Lung microvascular endothelial cell (primary cell): ENCODE measurements at regions not wholly inside any gene's neighbourhood (a gene's known extent, or its start where the extent isn't known, plus 50 kb on each side); places are given as distances from the start of the nearest gene placed in this dataset.
A peak's percentile ranks its signal among the peaks of the same experiment; 100 is the strongest.
"Not testable (repeated sequence)": the region's sequence is repeated elsewhere in the genome, so short reads cannot be mapped to it uniquely, and the experiment has no call there.

Experiments
- DNase-seq, 2 donors: peaks; one replicate each; pipeline versions ENCODE4 v3.0.0 to v3.0.0-alpha.2; 2010; ENCODE audit warnings: low read depth in 2 of 2

DNA sequence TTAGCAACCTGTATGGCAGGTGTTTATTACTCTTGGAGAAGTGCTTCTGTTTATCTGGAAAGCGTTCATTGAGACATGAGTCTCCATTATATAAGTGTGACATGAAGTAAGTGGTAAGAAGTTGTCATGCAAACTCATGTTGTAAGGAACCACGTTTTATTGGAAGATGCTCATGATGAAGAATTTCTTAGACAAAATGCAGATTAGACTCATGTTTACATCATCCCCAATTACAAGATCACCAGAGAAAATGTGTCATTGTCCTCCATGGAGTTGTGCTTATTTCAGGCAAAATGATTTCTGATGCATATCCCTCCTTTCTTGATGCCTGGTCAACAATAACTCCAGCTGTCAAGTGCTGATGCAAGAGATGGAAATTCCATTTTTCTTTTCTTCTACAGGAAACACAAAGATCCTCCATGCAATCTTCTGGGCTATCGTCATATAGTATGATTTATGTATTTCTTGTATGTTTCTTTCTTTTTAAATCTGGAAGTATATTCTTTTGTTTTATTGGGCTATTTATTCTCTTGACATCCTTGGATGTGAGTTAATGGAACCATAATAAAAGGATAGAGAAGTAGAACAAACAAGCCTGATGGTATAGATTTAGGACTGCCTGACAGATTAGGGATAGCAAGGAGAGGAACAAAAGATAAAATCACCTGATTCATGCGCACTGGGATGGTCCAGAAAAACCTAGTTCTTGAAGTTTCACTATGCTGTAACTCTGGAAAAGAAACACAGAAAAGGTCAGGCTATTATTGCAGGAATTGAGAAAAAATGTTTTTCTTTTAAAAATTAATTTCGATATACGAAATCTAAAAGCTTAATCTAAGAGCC, 50.7 kb upstream of the DIAPH3 start:
- no peak for DNase-seq

DNA sequence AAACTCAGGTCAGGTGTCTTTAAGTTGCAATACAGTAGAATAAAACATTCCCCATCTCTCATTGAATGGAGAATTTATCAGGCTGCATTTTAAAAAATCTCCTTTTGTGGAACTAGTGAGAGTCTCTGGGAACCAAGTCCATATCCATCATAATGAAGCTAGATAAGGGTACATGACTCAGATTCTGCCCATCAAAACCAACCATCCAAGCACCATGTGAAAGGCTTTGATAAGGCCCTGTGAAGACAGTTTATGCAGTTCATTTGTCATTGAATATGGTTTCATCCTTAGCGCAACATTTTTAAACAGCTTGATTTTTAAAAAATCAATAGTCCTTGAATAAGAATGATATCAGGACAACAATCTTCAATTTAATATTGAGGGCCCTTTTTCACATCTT, 56.3 kb upstream of the DIAPH3 start:
- DNase-seq: no peak

DNA sequence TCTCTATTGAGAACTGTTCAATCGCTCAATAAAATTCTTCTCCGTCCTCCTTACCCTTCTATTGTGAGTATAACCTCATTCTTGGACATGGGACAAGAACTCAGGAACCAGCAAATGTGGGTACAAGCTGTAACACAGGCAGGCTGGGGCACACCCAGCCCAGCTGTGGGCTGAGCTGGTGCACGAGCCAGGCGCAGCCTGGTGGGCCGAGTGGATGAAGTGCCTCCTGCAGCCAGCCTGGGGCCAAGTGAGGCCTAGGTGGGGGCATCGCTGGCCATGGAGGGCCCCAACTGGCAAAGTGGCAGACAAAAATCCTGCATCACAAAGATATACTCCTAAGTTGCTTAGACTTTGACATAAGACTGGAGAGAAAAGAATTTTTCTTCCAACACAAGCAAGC, 57.9 kb upstream of the DIAPH3 start:
- no peak for DNase-seq

DNA sequence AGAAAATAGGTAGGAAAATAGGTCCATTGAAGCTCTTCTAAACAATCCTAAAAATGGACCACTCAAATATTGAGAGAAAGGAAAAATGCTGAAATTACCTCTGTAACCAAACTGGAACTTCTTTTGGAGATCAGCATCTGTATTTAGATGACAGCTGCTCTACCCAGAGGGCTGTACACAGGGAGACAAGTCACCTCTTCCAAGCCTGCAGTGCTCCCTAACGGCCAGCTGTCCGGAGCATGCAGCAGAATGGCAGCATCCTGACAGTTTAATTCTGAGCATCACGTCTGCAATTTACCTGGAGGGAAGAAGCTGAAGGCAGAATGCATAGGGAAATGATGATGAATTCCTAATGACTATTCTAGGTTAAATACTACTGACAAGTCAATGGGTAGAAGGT, 62.8 kb upstream of the DIAPH3 start:
- DNase-seq: peak; percentile 21 to 51

- DNase-seq: no peak
These were observed 63.4 kb upstream of the DIAPH3 start for GRCh38 chr13:60227158-60227557.

GRCh38 chr13:60229708-60230272, 66.1 kb upstream of the DIAPH3 start:
- no peak for DNase-seq

DNA sequence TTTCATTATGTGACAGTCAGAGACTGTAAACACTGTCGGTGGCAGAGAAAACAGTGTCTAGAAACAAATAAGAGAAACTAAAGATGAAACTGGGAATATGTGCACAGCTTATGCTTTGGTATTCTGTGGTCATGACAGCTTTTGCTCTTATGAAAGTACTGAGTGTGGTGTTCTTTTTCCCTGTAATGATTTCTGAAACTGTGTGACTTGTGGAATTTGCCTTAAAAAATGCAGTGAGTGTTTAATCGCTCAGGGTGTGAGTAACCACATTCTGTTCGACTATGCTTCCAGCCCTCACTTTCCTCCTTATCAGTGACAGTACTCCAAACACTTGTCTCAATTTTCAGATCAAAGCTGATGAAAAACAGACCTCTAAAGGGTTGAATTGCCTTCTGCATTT, 66.9 kb upstream of the DIAPH3 start:
- no peak for DNase-seq

DNA sequence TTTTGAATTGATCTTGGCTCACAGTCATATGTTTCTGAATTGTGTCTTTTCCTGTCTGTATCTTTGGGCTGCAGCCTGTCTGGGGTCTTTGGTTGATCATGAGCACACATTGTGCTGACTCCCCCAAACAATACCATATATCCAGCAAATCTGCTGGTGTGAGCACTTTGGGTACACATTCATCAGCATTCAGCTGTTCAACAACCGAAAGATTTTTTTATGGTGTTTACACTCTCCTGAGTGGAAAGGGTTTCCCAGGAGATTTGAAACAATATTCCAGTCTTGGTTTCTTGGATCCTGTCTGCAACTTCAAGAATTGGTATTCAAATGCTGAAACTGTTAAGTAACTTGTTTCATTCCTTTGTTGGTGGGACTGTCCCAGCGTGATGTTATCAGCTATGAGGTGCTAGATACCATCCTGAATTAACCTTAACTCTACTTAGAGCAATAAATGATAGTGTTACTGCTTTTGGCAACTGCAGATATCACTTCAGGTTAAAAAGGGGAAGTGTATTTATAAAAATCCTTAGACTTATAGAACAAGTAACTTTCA, 78.4 kb upstream of the DIAPH3 start:
- no peak for DNase-seq

- DNase-seq: no peak
These were observed 80.7 kb upstream of the DIAPH3 start for GRCh38 chr13:60244381-60244780.

- not testable (repeated sequence) for DNase-seq
These were observed 87.7 kb upstream of the DIAPH3 start for GRCh38 chr13:60251419-60251818.

DNA sequence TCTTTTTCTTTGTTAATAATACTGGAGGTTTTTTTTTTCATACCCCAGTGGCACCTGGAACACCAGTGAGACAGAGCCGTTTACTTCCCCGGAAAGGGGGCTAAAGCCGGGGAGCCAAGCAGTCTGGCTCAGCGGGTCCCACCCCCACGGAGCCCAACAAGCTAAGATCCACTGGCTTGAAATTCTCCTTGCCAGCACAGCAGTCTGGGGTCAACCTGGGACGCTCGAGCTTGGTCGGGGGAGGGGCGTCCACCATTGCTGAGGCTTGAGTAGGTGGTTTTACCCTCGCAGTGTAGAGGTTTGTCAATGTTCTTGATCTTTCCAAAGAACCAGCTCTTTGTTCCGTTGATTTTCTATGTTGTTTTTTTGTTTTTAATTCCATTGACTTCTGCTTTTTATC, 94.6 kb upstream of the DIAPH3 start:
- DNase-seq: no peak

- DNase-seq: no peak
These were observed 96.7 kb upstream of the DIAPH3 start for GRCh38 chr13:60260440-60260839.

DNA sequence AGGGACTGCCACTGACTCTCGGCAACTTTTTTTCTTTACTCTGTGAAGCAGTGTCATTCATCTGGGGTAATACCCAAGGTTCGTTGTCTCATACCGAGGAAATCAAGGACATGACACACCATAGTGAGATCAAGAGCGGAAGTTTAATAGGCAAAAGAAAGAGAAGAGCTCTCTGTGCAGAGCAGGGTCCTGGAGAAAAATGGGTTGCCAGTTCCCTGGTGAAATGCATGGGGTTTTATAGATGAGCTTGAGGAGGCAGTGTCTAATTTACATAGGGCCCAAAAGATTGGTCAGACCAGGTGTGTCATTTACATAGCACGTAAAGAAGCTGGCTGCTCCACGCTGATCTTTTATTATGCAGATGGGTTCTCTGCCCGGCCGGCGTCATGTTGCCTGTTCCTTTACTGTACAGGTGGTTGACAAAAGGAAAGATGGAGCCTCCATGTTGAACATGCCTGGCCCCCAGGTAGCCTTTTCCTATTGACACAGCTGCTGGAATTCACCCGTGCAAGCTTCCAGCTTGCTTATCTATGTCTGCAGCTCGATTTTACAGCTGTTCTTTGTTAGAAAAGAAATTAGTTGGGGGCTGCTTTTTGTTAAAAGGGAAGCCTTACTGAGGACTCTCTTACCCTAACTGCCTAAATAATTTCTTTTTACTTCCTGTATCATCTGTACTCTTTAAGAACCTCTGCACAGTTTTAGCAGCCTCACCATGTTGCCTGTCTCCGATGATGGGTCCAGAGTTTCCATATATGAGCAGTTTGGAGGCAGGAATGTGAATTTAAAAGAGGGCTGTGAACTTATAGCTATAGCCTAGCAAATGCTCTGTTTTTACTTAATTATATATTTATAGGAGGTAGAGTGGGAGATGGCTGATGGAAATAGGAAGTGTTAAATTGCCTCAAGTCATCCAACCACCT, 98.0 kb upstream of the DIAPH3 start:
- no peak for DNase-seq

DNA sequence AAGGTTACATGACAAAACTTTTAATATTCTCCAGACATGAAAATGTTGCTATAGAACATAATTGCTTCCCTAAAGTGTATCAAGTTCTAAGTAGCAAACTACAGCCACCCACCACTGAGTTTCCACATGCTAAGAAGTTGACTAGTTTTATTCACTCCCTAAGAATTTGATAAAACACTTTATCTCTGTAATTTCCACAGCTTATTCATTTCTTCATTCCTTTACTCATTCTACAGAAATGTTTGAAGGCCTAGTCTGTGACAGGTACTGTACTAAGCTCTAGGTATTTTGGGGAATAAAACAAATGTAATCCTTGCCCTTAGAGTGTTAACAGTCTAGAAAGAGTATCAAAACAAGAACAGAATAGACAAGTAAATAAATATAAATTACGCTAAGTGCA, 101.8 kb upstream of the DIAPH3 start:
- DNase-seq: no peak

GRCh38 chr13:60267498-60268202, 103.9 kb upstream of the DIAPH3 start:
- peak in 1 of 2 donors; percentile 2 for DNase-seq

- no peak for DNase-seq
These were observed 104.5 kb upstream of the DIAPH3 start for GRCh38 chr13:60268203-60268555.

DNA sequence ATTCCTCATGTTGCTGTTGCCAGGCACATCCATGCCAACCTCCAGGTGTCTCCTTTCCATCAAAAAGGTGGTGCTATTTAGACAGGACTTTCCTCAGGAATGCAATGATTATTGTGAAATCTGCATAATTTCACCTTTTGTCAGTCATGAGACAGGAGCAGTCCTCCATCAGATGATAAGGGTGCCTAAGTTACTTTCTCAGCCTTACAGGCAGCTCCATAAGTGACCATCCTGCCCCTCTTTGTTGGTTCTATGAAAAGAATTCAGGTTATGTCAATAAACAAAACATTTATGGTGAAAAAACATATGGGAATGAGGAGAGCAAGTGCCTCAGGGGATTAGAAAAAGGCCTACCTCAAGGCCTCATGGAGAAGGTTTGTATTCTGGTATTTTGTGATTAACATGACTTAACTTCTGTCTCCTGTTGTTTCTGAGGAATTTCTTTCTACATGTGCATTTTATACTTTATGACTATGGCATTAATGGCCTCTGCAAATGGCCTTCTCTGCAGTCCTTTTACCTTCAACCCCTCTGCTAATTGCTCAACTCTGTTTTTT, 110.3 kb upstream of the DIAPH3 start:
- DNase-seq: no peak

- DNase-seq: no peak
These were observed 110.9 kb upstream of the DIAPH3 start for GRCh38 chr13:60274655-60275054.

- DNase-seq: no peak
These were observed 111.5 kb upstream of the DIAPH3 start for GRCh38 chr13:60275208-60275607.

- not testable (repeated sequence) for DNase-seq
These were observed 116.5 kb upstream of the TDRD3 start for GRCh38 chr13:60280524-60280923.

- no peak for DNase-seq
These were observed 114.8 kb upstream of the TDRD3 start for GRCh38 chr13:60282186-60282585.
